HG02885 (cell line): ENCODE measurements at regions not wholly inside any gene's neighbourhood (a gene's known extent, or its start where the extent isn't known, plus 50 kb on each side); places are given as distances from the start of the nearest gene placed in this dataset.

Source experiments
- ATAC-seq: cut with Tn5 transposase; IDR thresholded peaks from one replicate; pipeline ENCODE4 v1.9.1; 2021; ENCODE audit warnings: mild to moderate bottlenecking; ENCODE audit not compliant: unreplicated experiment, poor library complexity

DNA sequence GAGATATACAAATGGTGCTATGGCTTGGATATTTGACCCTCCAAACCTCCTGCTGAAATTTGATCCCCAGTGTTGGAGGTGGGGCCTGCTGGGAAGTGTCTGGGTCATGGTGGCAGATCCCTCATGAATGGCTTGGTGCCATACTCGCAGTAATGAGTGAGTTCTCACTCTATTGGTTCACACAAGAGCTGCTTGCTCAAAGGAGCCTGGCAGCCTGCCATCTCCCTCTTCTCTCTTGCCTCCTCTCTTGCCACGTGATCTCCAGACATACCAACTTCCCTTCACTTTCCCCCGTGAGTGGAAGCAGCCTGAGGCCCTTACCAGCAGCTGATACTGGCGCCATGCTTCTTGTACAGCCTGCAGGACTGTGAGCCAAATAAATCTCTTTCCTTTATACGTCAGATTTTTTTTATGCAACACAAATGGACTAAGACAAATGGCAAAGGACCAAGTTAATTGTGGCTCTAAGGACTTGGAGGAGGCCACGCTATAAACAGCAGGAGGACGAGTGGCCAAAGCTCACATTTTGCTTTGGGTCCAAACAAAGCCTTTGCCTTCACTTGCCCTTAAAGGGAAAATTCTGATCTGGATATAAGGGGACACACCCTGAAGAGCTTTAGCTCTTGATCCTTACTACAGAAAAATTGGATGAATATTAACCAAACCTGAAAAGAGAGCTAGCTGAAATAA is 214.7 kb downstream of the SS18 start:
- ATAC-seq = no peak

DNA sequence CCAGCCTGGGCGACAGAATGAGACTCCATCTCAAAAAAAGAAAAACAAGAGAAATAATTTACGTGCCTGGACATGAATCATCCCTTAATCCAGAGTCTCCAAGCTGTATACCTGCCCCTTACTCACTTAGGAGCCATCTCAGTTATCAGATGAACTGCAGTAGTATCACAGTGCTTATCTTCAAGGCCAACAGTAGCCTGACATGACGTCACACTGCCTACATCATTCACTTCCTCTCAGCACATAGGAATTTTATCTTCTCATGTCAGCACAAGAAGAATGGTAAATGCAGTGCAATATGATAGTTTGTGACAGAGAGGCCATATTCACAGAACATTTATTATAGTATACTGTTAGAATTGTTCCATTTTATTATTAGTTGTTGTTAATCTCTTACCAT is 216.6 kb downstream of the SS18 start:
- ATAC-seq = no peak

DNA sequence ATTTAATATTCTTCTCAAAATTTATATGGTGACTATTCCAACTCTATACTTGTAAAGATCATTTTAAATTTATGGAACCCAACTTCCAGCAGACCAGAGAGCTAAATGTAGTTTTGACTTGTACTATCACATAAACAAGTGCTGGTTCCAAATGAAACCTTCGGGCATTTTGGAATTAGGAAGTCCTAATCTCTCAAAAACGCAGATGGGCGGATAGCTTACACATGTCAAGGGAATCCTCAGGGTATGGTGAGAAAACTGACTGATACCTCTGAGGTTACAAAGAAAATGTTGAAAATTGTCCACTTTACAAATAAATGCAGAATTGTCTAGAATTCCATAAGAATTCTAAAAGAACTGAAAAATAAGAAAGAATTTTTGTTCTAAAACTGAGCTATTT is 224.1 kb downstream of the SS18 start:
- no peak for ATAC-seq

DNA sequence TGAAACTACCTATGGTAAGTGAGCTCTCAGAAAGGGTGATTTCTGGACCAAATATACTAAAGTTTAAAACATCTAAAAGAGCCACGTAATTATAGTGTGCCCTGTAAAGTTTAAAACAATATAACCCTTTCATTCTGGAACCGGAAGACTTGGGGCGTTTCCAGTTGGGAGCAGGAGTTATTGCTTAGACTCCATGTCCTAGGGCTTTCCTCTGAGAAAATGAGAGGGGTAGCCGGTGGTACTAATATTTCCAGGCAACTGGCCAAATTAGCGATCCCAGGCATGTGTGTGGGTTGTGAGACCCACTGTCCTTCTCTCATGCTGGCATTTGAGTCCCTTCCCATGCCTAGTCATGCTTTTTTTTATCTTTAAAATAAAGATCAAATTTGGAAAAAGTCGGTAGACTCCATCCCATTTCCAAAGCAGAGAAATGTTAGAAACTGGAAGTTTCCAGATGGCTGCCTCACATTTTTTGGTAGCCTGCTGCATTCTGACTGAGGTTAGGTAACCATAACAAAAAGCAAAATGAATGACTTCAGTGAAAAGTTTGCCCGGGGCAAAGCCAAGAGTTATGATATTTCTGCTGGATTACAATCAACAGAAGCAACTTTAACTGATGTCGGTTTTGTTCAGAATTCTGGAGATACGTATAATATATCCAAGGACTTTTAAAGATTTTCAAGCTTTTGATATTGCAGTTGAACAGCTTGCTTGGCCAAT is 227.4 kb downstream of the SS18 start:
- no peak for ATAC-seq

DNA sequence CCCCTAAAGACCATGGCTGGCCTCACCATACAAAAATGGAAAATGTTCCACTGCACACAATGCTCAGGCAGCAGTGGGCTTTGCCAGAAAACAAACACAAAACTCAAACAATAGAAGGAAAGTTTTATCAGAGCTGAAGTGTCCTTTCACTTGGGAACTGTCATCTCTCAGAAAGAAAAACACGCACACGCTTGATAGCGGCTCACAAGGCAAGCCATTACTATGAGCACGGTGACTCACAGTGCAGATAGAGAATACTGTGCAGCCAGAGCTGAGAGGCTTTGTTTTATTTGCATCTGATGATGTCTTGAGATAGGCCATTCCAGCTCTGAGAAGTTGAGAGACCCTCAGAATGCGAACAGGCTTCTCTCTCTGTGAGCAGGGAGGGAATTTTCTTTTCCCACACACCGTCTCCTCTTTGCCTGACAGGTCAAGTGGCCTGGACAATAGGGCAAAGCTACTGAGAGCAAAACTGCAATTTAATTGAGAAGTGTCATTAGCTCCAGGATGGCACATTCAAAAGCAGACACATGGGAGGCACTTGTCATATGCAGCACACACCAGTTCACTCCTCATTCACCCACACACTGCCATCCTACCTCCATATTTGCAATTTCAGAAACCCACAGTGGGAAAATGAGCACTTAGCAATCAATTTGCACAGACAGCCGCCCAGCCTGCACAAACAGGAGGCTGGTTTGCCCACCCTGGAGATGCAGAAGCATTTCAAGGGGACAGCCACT is 236.6 kb downstream of the SS18 start:
- no peak for ATAC-seq

DNA sequence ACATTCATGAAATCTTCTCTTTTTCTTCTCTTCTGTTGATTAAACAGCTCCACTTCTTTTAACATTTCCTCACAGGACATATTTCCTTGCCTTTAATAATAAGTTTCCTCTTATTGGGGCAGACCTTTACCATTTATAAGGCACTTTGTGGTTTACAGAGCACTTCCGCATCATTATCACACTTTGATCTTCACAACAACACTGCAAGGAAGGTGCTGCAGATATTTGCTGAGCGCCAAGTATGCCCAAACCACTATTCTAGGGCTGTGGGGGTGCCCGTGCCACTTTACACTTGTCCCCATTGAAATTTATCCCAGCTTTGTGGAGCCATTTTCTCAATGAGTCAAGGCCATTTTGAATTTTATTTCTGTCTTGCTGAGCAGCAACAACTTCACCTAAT is 246.6 kb downstream of the SS18 start:
- no peak for ATAC-seq

DNA sequence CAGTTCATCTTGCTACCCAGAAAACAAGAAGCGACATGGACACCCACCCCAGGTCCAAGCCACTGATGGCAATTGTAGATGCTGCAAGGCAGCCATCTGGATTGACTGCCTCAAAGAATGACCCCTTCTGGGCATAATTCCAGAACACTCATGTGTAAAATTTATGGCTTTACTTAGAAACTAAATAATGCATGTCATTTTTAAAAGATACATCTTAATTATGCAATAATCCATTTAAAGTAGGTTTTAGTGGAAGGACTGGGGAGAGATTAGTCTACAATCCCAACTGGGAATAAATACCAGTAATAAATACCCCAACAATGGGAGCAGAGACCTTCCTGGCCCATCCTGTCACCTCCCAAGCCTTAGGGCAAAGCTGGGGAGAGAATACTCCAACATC is 247.7 kb downstream of the SS18 start:
- no peak for ATAC-seq

DNA sequence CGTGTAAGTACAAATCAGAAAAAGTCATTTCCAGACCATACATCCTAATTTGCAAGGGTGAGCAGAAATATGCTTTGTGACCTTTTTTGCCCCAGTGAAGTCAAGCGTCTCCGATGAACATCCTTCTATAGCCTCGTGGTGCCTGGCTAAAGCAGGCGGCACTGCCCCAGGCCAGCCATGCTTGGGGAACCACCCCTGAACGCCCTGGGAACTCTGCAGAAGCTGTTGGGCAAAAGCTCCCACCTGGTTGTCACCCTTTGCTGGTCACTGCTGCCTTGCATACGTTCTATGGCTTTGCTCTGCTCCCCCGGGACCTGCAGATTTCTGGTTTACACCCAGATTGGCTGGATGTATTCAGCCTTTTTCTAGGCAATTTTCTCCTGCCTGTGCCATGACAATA is 256.4 kb downstream of the SS18 start:
- no peak for ATAC-seq

DNA sequence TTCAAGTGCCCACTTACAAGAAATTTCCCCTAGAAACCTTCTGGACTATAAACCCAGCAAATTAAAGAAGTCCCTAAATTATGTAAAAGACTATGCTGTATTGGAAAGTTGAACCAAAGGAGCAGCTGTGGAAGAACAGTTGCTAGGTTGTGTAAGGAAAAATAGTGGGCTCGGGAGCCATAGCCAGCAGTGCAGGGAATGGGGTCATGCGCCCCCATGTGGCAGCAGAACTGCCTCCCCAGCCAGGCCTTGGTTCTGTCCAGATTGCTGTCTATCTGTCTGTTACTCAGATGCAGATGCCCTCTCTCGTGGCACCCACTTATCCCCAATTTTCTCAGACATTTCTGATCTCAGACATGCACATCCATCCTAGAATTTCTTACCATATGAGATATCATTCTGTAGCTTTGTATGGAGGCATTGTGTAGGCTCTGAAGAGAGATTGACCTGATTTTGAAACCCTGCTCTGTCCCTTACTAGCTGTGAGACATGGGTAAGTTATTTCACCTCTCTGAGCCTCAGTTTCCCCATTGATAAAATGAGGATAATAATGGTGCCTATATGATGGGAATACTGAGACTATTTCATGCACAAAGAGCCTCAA is 258.3 kb downstream of the SS18 start:
- peak; percentile 82 for ATAC-seq

DNA sequence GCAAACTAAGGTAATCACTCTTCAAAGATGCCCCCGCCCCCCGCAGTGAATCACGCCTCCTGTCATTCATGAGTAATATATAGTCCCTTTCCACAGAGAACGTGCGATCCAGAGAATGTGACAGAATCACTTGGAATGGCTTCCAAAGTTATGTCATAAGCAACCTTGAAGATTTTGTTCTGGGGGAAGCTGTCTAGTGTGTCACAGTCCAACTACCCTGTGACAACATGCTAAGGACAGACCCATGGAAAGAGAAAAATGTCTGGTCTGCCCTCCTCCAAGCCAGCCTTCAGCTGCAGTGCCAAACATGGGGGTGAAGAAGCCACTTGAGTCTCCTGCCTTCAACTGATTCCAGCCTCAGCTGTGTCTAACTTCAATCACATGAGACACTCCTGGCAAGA is 259.1 kb downstream of the SS18 start:
- no peak for ATAC-seq

DNA sequence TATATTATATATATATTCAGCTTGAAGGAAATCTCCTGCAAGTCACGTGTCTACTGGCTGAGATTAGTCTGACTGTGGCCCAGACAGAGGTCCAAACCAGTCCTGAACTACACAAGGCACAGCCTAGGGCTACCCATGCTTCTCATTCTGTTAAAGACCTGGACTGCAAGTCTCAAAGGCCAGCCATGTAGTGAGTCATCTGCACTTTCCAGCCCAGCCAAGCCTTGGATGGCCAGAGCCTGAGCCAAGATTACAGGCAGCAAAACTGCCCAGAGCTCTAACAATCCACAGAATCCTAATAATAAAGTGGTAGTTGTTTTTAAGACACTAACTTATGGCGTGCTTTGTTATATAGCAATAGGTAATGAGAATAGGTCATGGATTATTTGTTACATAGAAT is 259.6 kb downstream of the SS18 start:
- no peak for ATAC-seq

DNA sequence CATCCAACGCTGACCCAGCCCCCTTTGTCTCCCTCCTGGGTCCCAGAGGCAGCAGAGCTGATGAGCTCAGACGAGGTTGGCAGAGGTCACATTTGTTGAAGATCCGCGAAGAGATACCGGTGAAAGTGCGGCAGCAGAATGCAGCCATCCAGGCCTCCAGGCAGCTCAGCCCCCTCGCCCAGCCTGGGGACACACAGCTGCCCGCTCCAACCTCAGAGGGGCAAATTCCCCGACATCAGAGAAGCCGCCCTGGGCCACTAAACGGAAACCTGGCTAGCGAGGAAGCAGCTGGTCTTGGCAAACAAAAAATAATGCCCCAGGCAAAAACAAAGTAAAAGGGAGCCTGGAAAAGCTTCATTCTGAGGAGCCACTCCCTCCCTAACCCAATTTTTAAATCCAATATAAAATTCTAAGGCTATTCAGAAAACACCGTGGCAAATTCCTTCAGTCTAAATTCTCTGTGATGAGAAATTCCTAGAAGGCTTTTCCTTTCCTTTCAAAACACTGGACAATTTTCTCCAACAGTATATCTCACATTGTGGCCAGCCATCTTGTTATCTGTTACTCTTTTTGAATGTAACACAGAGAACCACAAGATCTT is 262.4 kb downstream of the SS18 start:
- ATAC-seq = no peak

DNA sequence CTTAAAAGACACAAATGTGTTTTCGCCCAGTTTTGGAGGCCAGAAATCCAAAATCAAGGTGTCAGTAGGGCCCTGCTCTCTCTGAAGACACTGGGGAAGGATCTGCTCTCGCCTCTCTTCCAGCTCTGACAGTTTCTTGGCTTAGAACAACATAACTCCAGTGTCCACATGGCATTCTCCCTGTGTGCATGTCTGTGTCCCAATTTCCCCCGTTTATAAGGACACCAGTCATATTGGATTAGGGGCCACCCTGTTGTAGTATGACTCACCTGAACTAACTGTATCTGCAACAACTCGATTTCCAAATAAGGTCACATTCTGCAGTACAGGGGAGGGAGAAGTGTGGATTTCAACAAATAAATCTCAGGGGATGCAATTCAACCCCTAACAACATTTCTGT is 263.2 kb downstream of the SS18 start:
- ATAC-seq = no peak

DNA sequence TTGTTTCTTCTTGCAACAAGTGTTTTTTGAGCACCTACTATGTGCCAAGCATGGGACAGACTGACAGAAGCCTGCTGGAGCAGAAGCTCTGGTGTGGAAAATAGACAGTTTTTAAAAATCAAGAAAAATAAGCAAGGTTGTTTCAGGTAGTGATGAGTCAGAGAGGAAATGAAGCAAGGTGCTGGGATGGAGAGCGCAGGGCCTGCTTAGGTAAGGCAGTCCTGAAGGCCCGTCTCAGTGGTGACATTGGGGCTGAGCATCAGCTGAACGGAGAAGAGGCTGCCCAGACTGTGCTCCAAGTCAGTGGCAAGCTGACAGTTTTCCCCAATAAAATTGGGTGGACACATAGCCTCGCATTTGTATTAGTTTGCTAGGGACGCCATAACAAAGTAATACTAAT is 263.6 kb downstream of the SS18 start:
- no peak for ATAC-seq

DNA sequence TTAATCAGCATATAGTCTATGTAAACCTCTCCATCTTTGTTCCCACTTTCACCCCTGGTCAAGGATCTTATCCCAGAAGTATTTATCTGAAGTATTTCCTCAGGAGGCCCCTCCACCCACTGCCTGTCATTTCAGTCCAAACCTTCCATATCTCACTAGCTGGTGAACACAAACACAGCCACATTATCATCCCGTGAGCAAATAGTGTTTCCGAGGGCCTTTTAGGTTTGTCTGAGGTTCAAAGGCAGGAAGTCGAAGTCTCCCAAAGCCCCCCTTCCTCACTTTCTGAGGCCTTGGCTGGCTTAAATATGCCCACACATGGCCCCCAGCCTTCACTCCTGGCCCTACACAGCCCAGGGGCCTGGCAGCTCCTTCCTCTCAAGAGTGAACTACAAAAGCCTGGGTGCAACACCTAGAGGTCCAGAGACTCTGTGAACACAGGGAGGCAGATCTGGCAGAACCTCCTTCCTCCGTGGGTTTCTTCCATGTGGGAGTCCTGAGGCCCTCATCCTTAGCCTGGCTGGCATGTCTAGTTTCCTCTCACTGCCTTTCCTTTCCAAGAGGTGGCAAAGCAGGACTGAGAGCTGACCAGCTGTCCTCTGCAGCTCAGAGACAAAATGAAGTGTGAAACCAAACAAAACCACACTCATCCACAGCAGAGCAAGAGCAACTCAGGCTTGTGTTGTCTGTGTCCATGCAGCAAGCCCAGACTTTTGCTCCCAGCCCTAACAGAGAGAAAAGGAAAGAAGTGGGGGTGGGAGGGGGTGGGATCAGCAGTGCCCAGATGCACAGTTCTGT is 264.2 kb downstream of the SS18 start:
- ATAC-seq = no peak

DNA sequence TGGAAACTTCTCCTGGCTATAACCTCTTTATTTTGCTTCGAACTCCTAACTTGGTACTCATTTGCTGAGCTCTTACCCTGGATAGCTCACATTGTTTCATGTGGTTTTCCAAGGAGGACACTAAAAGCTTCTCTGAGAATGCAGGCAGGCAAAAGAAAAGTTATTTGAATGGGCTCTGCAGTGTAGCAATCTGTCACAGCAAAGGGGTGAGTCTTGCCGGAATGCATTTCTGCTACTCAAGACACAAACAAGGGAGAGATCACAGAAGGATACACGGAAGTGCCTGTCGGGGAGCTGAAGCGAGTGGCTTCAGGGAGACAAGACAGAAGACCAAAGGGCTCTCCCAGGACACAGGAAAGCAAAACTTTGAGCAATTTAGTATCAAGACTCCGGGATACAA is 265.4 kb downstream of the SS18 start:
- ATAC-seq = no peak

DNA sequence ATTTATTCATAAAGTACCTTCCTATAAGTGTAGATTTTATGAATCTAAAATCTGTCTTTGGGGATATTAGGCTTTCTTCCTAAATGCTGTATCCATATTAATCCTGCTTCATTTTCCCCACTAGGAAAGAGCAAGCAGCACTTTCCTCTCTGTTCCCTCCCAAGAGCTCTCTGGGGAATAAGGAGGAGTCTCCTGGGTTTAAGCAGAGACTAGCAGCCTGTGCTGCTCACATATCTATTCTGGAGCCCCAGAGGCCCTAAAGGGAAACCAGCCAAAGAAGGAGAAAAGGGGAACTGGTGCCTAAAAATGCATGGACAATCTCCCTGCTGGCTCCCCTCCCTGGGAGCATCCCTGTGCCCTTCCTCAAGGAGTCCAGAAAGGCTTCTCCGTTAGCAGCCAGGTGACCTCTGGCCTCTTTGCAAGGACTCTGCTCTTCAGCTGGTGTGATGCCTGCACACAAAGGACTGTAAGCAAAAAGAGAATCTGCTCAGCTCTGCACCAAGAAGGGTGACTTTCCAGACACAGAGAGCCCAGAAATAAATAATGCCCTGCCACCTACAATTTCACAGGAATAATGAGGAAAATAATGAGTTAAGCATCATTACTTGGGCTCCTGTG is 270.6 kb downstream of the SS18 start:
- no peak for ATAC-seq

DNA sequence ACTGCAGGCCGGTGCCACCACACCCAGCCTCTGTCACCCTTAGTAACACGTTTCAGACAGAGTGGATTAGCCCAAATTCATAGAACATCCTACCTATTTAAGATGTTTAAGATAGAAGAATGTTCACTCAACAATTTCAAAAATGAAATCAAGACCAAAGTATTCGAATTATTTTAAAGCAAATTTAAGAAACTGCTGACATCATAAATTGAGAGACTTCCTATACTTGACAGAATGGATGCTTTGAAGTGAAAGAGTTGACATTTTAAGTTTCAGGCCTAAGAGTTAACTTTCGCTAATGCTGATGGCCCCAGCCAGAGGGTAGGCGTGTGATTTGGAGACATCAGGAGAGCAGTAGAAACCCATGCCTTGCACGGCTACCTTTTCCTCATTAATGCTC is 271.9 kb downstream of the SS18 start:
- no peak for ATAC-seq

DNA sequence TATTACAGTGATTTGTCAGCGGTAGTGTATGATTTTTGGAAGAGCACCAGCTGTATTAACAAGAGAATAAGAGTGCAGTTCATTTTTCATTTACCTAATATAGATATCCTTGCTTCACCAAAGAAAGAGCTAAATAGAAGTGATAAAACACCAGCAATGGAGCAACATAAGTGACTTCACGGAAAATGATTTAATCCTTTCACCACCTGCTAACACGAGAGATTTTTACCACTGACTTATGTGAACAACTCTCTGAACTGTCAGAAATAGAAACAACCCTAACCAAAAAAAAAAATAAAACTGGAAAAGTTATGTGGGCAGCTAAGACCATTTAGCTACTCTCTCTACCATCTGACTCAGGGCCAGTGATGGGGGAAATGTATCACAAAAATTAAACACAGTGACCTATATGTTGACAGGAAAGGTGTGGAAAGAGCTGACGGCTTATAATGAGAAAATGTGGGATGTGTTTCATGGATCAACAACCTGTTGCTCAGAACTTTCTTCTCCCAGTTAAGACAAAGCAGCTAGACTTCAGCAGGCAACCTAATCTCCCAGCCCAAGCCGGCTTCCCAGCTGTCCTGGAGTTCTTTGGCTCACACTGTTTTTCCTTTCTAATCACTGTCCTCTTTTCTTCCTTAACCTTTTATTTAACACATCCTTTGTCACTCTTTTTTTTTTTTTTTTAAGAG is 272.7 kb downstream of the SS18 start:
- ATAC-seq = no peak
